DMS114 treated with DMSO at 0.1 percent for 48 hours (cell line): ENCODE measurements at regions not wholly inside any gene's neighbourhood (a gene's known extent, or its start where the extent isn't known, plus 50 kb on each side); places are given as distances from the start of the nearest gene placed in this dataset.
"Not testable (repeated sequence)": the region's sequence is repeated elsewhere in the genome, so short reads cannot be mapped to it uniquely, and the experiment has no call there.

ENCODE experiments used
- DNase-seq: peaks from one replicate; lab custom pipeline; 2025; ENCODE audit not compliant: unreplicated experiment; lab: John Stamatoyannopoulos, UW

DNA sequence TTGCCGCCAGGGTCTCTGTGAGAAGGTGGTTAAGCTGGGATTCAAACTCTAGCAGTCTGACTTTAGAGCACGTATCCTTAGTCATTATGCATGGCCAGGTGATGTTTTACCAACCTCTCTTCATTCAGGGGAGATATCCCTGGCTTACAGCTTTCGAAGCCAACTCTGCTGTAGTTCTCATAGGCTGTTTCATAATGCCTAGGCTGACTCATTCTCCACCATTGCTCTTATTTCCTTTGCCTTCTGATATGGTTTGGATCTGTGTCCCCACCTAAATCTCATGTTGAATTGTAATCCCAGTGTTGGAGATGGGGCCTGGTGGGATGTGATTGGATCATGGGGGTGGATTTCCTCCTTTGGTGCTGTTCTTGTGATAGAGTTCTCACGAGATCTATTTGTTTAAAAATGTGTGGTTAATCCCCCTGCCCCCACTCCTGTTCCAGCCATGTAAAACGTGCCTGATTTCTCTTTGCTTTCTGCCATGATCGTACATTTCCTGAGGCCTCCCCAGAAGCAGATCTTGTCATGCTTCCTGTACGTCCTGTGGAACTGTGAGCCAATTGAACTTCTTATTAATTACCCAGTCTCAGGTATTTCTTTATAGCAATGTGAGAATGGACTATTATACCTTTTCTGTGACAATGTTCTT lies 94.6 kb upstream of the MAN1A1 start:
- DNase-seq: no peak

- DNase-seq: no peak
Observed at GRCh38 chr6:119442776-119443184, 93.2 kb upstream of the MAN1A1 start.

GRCh38 chr6:119440953-119441352 lies 91.4 kb upstream of the MAN1A1 start:
- no peak for DNase-seq

DNA sequence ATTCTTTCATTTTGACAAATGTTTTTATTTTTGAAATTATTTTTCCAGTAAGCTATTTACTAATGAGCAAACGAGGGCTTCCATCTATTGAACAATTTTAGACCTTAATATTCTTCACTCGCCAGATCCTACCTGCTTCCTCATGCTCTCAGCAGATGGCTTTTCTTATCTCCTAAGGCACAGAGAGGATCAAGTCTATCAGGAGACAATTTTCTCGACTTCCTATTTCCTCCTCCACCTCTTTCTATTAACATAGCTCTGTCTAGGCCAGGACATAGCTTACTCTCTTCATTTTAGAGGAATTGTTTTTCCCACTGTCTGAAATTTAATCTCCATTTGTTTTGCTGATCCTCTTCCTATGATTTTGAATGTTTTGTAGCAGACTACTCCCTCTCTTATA lies 87.0 kb upstream of the MAN1A1 start:
- no peak for DNase-seq

- DNase-seq: no peak
Observed at GRCh38 chr6:119431799-119432198, 82.2 kb upstream of the MAN1A1 start.

- no peak for DNase-seq
Observed at GRCh38 chr6:119430805-119431204, 81.2 kb upstream of the MAN1A1 start.

DNA sequence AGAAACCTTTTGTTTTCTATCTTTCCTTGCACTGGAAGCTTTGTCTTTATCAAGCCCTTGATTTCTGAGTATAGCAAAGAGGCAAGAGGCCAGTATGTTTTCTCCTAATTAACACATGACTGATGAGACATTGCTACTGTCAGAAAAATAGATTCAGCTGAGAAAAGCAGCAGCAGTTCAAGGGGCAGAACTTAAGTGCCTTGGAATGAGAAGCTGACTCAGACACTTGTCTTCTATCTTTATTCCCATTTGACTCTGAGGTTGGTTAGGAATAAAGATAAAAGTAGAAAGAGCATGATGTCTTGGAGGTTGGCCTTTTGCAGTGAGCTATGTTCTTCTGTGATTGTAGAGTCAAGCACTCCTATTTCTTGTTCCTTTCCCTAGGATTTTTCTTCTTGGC lies 79.1 kb upstream of the MAN1A1 start:
- DNase-seq: no peak

DNA sequence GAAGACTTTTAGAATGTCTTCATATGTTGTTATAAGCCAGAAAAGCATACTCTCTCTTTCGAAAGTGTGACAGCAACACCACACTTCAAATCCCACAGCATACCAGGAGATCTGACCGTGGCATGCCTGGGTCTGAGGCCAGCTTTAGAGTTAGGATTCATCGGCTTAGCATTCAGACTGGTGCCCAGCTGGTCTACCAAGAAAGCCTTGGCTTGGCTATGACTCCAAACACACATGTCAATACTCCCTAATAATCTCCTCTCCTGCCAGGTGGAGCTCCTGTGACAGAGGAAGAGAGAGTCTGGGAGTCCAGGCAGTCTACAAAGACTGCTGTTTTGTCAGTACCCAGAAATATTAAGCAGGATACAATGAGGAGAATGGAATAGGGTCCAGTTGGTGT lies 77.1 kb upstream of the MAN1A1 start:
- DNase-seq: no peak

DNA sequence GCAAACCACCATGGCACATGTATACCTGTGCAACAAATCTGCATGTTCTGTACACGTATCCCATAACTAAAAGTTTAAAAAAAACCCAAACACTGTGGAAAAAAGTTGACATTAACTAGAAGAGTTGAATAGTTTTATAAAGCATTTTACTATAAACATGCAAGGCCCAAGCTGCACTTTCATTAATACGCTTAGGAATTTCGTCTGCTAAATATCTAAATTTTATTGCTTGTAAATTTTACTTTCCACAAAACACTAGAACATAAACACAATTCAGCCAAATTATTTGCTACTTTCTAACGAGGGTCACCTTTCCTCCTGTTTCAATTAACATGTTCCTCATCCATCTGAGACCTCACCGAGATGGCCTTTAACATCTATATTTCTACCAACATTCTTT lies 74.4 kb upstream of the MAN1A1 start:
- no peak for DNase-seq

DNA sequence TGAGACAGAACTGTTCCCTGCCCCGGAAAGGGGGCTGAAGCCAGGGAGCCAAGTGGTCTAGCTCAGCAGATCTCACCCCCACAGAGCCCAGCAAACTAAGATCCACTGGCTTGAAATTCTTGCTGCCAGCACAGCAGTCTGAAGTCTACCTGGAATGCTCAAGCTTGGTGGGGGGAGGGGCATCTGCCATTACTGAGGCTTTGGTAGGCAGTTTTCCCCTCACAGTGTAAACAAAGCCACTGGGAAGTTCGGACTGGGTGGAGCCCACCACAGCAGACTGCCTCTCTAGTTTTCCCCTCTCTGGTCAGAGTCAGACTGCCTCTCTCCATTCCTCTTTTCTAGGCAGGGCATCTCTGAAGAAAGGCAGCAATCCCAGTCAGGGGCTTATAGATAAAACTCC lies 68.5 kb upstream of the MAN1A1 start:
- not testable (repeated sequence) for DNase-seq

GRCh38 chr6:119407156-119407555 lies 57.6 kb upstream of the MAN1A1 start:
- DNase-seq: no peak

DNA sequence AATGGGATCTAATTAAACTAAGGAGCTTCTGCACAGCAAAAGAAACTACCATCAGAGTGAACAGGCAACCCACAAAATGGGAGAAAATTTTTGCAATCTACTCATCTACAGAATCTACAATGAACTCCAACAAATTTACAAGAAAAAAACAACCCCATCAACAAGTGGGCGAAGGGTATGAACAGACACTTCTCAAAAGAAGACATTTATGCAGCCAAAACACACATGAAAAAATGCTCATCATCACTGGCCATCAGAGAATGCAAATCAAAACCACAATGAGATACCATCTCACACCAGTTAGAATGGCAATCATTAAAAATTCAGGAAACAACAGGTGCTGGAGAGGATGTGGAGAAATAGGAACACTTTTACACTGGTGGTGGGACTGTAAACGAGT lies 55.6 kb upstream of the MAN1A1 start:
- DNase-seq: not testable (repeated sequence)
